ENCODE measurements at regions not wholly inside any gene's neighbourhood (a gene's known extent, or its start where the extent isn't known, plus 50 kb on each side); places are given as distances from the start of the nearest gene placed in this dataset.

- in situ Hi-C loops (cut with MboI; ENCODE audit: low sequenced_read_pairs), result no loop called here
Observed at GRCh38 chr5:164881442-164881841, 1376.0 kb downstream of the MAT2B start.

GRCh38 chr5:164885179-164885578 is 1379.8 kb downstream of the MAT2B start:
- in situ Hi-C loops (cut with MboI; ENCODE audit: low sequenced_read_pairs), result no loop called here

GRCh38 chr5:164893071-164893470 is 1387.7 kb downstream of the MAT2B start:
- in situ Hi-C loops (cut with MboI; ENCODE audit: low sequenced_read_pairs), result no loop called here

- in situ Hi-C loops (cut with MboI; ENCODE audit: low sequenced_read_pairs), result no loop called here
Observed at GRCh38 chr5:164898705-164899104, 1393.3 kb downstream of the MAT2B start.

GRCh38 chr5:164909673-164910072 is 1404.3 kb downstream of the MAT2B start:
- in situ Hi-C loops (cut with MboI; ENCODE audit: low sequenced_read_pairs), result no loop called here

- in situ Hi-C loops (cut with MboI; ENCODE audit: low sequenced_read_pairs), result no loop called here
Observed at GRCh38 chr5:164921722-164922121, 1416.3 kb downstream of the MAT2B start.

- in situ Hi-C loops (cut with MboI; ENCODE audit: low sequenced_read_pairs), result no loop called here
Observed at GRCh38 chr5:164934039-164934438, 1428.6 kb downstream of the MAT2B start.

- in situ Hi-C loops (cut with MboI; ENCODE audit: low sequenced_read_pairs), result no loop called here
Observed at GRCh38 chr5:164934561-164934960, 1429.1 kb downstream of the MAT2B start.

- in situ Hi-C loops (cut with MboI; ENCODE audit: low sequenced_read_pairs), result no loop called here
Observed at GRCh38 chr5:164941132-164941531, 1435.7 kb downstream of the MAT2B start.

GRCh38 chr5:164950927-164951326 is 1445.5 kb downstream of the MAT2B start:
- in situ Hi-C loops (cut with MboI; ENCODE audit: low sequenced_read_pairs), result no loop called here

- in situ Hi-C loops (cut with MboI; ENCODE audit: low sequenced_read_pairs), result no loop called here
Observed at GRCh38 chr5:164951570-164951969, 1446.2 kb downstream of the MAT2B start.

GRCh38 chr5:164958688-164959087 is 1453.3 kb downstream of the MAT2B start:
- in situ Hi-C loops (cut with MboI; ENCODE audit: low sequenced_read_pairs), result no loop called here

GRCh38 chr5:164959761-164960160 is 1454.3 kb downstream of the MAT2B start:
- in situ Hi-C loops (cut with MboI; ENCODE audit: low sequenced_read_pairs), result no loop called here

GRCh38 chr5:164962329-164962961 is 1457.0 kb downstream of the MAT2B start:
- in situ Hi-C loops (cut with MboI; ENCODE audit: low sequenced_read_pairs), result no loop called here

- in situ Hi-C loops (cut with MboI; ENCODE audit: low sequenced_read_pairs), result no loop called here
Observed at GRCh38 chr5:164966611-164967010, 1461.2 kb downstream of the MAT2B start.

GRCh38 chr5:164967354-164967753 is 1461.9 kb downstream of the MAT2B start:
- in situ Hi-C loops (cut with MboI; ENCODE audit: low sequenced_read_pairs), result no loop called here

GRCh38 chr5:164972973-164973372 is 1467.6 kb downstream of the MAT2B start:
- in situ Hi-C loops (cut with MboI; ENCODE audit: low sequenced_read_pairs), result no loop called here

GRCh38 chr5:164975986-164976385 is 1470.6 kb downstream of the MAT2B start:
- in situ Hi-C loops (cut with MboI; ENCODE audit: low sequenced_read_pairs), result no loop called here

GRCh38 chr5:164980480-164980879 is 1475.1 kb downstream of the MAT2B start:
- in situ Hi-C loops (cut with MboI; ENCODE audit: low sequenced_read_pairs), result no loop called here

GRCh38 chr5:164998142-164998541 is 1492.7 kb downstream of the MAT2B start:
- in situ Hi-C loops (cut with MboI; ENCODE audit: low sequenced_read_pairs), result no loop called here

GRCh38 chr5:164998590-164998989 is 1493.2 kb downstream of the MAT2B start:
- in situ Hi-C loops (cut with MboI; ENCODE audit: low sequenced_read_pairs), result no loop called here

- in situ Hi-C loops (cut with MboI; ENCODE audit: low sequenced_read_pairs), result no loop called here
Observed at GRCh38 chr5:165000479-165001190, 1495.2 kb downstream of the MAT2B start.

- in situ Hi-C loops (cut with MboI; ENCODE audit: low sequenced_read_pairs), result no loop called here
Observed at GRCh38 chr5:165003283-165003682, 1497.9 kb downstream of the MAT2B start.
